PC-3 (cell line): ENCODE measurements at regions not wholly inside any gene's neighbourhood (a gene's known extent, or its start where the extent isn't known, plus 50 kb on each side); places are given as distances from the start of the nearest gene placed in this dataset.

Experiments
- CTCF ChIP-seq: fragments of 300-600 bp; sonication (generic); conservative IDR thresholded peaks from 2 replicates; pipeline ENCODE4 v1.5.1; 2017; ENCODE audit warnings: antibody characterized with exemption, low read depth, mild to moderate bottlenecking, low read length
- EZH2 ChIP-seq: fragments of 300-600 bp; sonication (generic); IDR thresholded peaks from one replicate; pipeline ENCODE4 v1.6.1; 2017; ENCODE audit warnings: antibody characterized with exemption, mild to moderate bottlenecking, low read length; ENCODE audit not compliant: unreplicated experiment
- EZH2phosphoT487 ChIP-seq: fragments of 300-600 bp; sonication (generic); IDR thresholded peaks from 2 replicates; pipeline ENCODE4 v1.6.1; 2018; ENCODE audit warnings: mild to moderate bottlenecking, antibody characterized with exemption, low read length, borderline replicate concordance

DNA sequence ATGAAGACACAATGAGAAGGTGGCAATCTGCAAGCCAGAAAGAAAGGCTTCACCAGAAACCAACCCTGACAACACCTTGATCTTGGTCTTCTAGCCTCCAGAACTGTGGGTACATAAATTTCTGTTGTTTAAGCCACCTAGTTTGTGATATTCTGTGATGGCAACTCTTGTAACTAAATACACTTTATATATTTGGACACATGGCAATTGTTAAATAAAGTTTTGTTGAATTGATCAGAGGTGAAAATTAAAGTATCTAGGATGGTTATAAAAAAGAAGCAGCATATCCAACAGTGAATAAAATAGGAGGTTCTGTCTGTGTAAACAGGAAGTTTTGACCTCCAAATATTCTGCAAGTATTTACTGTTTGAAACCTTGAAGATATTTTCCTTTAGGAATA, 516.3 kb downstream of the SOX5 start:
- no peak for TF ChIP-seq CTCF
- TF ChIP-seq EZH2phosphoT487, result no peak
- TF ChIP-seq EZH2, result no peak
